ENCODE measurements at regions not wholly inside any gene's neighbourhood (a gene's known extent, or its start where the extent isn't known, plus 50 kb on each side); places are given as distances from the start of the nearest gene placed in this dataset.
"Not testable (repeated sequence)": the region's sequence is repeated elsewhere in the genome, so short reads cannot be mapped to it uniquely, and the experiment has no call there.

DNA sequence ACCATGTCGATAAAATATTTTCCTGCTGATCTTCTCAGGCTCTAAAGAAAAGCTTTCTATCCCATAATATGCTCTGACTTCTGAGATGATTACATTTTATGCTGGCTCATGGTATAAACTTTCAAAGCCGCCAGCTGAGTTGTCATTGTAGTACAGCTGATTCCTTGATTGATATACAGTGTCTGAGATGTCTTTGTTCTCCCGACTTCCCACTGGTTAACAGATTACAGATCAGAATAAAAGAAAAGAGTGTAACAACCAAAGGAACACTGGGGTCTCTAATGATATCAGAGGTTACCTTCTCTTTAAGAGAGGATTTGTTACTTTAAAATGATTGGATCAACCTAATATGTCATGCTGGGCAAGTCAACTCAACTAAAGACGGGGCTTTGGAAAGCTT, 485.4 kb upstream of the LRRC7 start:
- TF ChIP-seq, protein P1, sequence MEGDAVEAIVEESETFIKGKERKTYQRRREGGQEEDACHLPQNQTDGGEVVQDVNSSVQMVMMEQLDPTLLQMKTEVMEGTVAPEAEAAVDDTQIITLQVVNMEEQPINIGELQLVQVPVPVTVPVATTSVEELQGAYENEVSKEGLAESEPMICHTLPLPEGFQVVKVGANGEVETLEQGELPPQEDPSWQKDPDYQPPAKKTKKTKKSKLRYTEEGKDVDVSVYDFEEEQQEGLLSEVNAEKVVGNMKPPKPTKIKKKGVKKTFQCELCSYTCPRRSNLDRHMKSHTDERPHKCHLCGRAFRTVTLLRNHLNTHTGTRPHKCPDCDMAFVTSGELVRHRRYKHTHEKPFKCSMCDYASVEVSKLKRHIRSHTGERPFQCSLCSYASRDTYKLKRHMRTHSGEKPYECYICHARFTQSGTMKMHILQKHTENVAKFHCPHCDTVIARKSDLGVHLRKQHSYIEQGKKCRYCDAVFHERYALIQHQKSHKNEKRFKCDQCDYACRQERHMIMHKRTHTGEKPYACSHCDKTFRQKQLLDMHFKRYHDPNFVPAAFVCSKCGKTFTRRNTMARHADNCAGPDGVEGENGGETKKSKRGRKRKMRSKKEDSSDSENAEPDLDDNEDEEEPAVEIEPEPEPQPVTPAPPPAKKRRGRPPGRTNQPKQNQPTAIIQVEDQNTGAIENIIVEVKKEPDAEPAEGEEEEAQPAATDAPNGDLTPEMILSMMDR (IDR thresholded peaks at IDR 0.05; ENCODE audit: low read depth, low read length) = no peak
- no peak for DNase-seq (ENCODE audit: extremely low read depth, low read depth)

DNA sequence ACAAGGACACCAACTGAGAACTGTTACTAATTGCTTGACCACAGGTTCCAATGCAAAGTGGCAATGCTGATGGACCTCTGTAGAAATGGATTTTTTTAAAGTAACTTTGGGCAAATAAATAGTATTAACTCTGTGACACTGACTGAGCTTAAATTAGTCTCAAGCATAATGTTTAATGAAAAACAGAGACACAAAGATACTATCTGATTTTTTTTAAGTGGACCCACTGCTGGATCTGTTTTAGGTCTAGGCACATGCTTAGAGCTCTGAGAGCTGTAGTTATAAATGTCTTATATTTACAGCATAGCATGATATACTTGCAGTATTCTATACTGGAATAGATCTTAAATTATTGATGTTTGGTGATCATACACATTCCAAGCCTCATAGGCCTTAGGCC, 481.6 kb upstream of the LRRC7 start:
- TF ChIP-seq, protein P1 (IDR thresholded peaks at IDR 0.05; ENCODE audit: low read depth, low read length) = no peak
- DNase-seq (ENCODE audit: extremely low read depth, low read depth) = no peak

DNA sequence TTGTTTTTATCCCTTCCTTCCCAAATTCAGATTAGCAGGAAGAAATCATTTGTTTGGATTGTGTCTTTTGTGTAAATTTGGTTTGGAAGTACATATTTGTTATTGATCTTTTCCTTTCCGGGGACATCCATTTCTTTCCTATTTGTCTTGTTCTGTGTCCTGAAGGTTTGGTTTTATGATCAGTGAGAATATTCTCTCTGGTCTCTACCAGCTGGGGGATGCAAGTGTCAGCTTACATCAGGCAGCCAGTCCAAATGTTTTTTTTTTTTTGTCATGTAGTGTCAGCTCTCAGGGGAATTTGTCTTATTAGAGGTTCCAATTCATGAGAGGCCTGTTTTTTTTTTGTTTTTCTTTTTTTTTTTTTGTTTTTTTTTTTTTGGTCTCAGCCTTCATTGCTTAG, 479.2 kb upstream of the LRRC7 start:
- DNase-seq (ENCODE audit: extremely low read depth, low read depth) = no peak
- TF ChIP-seq, protein P1 (IDR thresholded peaks at IDR 0.05; ENCODE audit: low read depth, low read length) = no peak

DNA sequence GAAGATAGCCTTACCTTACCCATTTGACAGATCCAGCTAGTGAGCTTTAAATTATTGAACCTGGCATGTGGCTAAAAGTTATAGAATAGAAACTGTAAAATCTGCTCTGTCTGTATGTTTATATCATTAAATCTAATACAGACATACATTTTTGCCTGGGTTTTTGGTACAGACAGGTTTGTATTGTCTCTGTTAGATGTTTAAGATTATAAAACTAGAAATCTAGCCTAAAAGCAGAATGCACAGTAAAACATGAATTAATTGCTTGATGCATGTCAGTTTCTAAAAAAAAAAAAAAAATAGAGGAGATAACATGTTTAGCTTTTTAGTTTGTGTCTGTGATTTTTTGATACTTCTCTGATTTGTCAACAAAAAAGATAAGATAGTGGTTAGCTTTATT, 477.6 kb upstream of the LRRC7 start:
- TF ChIP-seq, protein P1 (IDR thresholded peaks at IDR 0.05; ENCODE audit: low read depth, low read length) = no peak
- no peak for DNase-seq (ENCODE audit: extremely low read depth, low read depth)

DNA sequence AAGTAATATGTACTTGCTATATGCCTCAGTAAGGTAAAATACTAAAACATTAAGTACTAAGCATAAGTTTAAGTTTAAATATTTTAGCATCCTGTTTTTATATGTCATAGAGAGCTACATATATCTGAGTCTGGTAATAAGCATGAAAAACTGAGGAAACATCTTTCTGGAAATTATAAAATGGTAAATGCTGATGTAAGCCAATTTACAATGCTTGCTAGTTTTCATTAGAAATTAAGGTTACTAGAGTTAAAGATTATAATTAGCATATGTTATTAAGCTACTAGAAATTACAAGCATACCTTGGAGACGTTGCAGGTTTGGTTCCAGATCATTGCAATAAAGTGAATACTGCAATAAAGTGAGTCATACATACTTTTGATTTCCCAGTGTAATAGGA, 477.0 kb upstream of the LRRC7 start:
- no peak for DNase-seq (ENCODE audit: extremely low read depth, low read depth)
- TF ChIP-seq, protein P1 (IDR thresholded peaks at IDR 0.05; ENCODE audit: low read depth, low read length) = no peak

DNA sequence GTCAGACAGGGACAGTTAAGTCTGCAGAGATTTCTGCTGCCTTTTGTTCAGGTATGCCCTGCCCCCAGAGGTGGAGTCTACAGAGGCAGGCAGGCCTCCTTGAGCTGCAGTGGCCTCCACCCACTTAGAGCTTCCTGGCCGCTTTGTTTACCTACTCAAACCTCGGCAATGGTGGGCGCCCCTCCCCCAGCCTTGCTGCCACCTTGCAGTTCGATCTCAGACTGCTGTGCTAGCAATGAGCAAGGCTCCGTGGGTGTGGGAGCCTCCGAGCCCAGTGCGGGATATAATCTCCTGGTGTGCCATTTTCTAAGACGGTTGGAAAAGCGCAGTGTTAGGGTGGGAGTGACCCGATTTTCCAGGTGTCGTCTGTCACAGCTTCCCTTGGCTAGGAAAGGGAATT, 465.7 kb upstream of the LRRC7 start:
- DNase-seq (ENCODE audit: extremely low read depth, low read depth) = not testable (repeated sequence)

DNA sequence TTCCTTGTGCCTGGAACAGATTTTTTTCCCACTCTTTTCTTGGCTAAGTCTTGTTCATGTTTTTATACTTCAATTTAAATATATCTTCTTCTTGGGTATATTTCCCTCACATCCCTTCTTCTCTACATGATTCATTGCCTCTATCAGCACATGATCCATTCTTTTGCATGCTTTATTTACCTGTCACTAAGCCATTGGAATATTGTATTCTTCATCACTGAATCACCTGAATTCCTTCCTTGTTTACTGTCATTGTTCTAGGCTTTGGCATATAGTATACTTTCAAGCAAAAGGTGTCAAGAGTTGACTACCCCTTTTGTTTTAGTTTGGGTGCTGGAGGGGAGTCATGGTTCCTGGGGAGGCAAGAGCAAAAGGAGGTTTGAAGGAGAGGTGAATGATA, 464.5 kb upstream of the LRRC7 start:
- TF ChIP-seq, protein P1 (IDR thresholded peaks at IDR 0.05; ENCODE audit: low read depth, low read length) = no peak

DNA sequence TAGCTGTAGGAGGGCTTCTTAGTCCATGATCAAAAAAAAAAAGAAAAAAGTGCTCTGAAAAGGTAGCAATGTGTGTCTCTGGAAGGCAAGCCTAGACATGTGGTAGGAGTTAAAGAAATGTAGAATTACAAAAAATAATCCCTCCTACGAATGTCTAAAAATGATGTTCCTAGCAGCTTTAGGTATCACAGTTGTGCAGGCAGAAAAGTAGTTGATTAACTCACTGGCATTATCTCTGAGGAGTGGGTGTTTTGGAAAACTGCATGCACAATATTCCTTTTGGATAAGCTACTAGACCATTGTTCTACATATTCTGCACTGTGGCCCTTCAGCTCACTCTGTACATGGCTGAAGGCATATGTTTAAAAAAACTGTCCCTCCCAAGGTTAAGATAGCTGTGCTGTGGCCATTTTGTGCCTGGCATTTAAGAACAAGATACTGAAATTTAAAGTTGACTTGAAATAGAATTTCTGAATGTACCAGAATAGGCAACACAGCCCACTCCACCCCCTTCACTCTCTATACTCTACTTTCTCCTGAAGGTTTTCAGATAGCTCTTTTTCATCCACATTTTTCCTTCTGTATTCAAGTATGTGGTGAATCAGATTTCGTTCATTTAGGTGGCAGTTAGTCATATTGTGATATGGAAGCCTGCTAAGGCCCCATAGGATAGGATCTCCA, 463.9 kb upstream of the LRRC7 start:
- DNase-seq (ENCODE audit: extremely low read depth, low read depth) = no peak
- TF ChIP-seq, protein P1 (IDR thresholded peaks at IDR 0.05; ENCODE audit: low read depth, low read length) = no peak

More for the DNA sequence above, 464.5 kb upstream of the LRRC7 start:
- no peak for DNase-seq (ENCODE audit: extremely low read depth, low read depth)

Measured in AG09319 (cell line).